H1 (cell line): ENCODE measurements at regions not wholly inside any gene's neighbourhood (a gene's known extent, or its start where the extent isn't known, plus 50 kb on each side); places are given as distances from the start of the nearest gene placed in this dataset.

Source experiments
- CTCF ChIA-PET: fragments of 300-600 bp; sonication (Branson Sonifier 250); formaldehyde crosslinking; loops from one replicate; lab custom pipeline; 2021; ENCODE audit not compliant: partially characterized antibody; lab: Charles Lee
- POLR2A ChIA-PET: fragments of 300-600 bp; sonication (Branson Sonifier 250); formaldehyde crosslinking; loops from one replicate; lab custom pipeline; 2021; ENCODE audit warnings: inconsistent platforms; ENCODE audit not compliant: partially characterized antibody; lab: Charles Lee
- DNase-seq, 2 experiments: peaks; one replicate each; pipeline versions ENCODE4 v3.0.0 to v3.0.0-alpha.2; 2010 to 2022; ENCODE audit warnings: low spot score in 2 of 2, low read depth in 1 of 2, mixed read lengths in 1 of 2
- FAIRE-seq: peaks from 2 replicates; lab custom pipeline; 2011; peaks lifted over from hg19 to GRCh38; lab: Jason Lieb, UNC
- H2AFZ ChIP-seq: 2 replicates; pipeline ENCODE4 v1.8.1; 2012; ENCODE audit warnings: low read length, inconsistent platforms
- H2AK5ac ChIP-seq: 2 replicates; pipeline ENCODE4 v1.6.1; 2013; ENCODE audit warnings: low read depth, low read length
- H2BK120ac ChIP-seq: replicated peaks from 2 replicates; pipeline ENCODE3; 2013; ENCODE audit warnings: low read depth, low read length, inconsistent platforms
- H2BK12ac ChIP-seq: 2 replicates; pipeline ENCODE4 v1.6.1; 2013; ENCODE audit warnings: low read depth, low read length
- H2BK15ac ChIP-seq: 2 replicates; pipeline ENCODE4 v1.6.1; 2013; ENCODE audit warnings: low read length
- H2BK20ac ChIP-seq: 2 replicates; pipeline ENCODE4 v1.6.1; 2013; ENCODE audit warnings: low read length
- H2BK5ac ChIP-seq: 2 replicates; pipeline ENCODE4 v1.6.1; 2013; ENCODE audit warnings: low read depth, low read length
- H3K14ac ChIP-seq: 2 replicates; pipeline ENCODE4 v1.6.1; 2013; ENCODE audit warnings: inconsistent platforms; ENCODE audit not compliant: insufficient read length
- H3K18ac ChIP-seq: 2 replicates; pipeline ENCODE4 v1.6.1; 2013; ENCODE audit warnings: low read length; ENCODE audit errors: extremely low read depth
- H3K23ac ChIP-seq: 2 replicates; pipeline ENCODE4 v1.6.1; 2013; ENCODE audit warnings: inconsistent platforms; ENCODE audit not compliant: insufficient read length
- H3K23me2 ChIP-seq: 2 replicates; pipeline ENCODE4 v1.6.1; 2013; ENCODE audit warnings: low read depth, low read length
- H3K27ac ChIP-seq: 2 replicates; pipeline ENCODE4 v1.6.1; 2011; ENCODE audit warnings: low read depth, low read length, inconsistent platforms
- H3K27me3 ChIP-seq, 4 experiments: replicated peaks in 1 of 4; 1 replicate in 1 of 4; 2 replicates in 3 of 4; pipeline versions ENCODE4 v1.6.1 to v1.8.1; 2011 to 2013; ENCODE audit warnings: low read length in 3 of 4, mild to moderate bottlenecking in 3 of 4, inconsistent platforms in 2 of 4, mixed read lengths in 2 of 4, moderate library complexity in 1 of 4; ENCODE audit not compliant: control insufficient read depth in 3 of 4, insufficient read depth in 3 of 4; ENCODE audit errors: extremely low read depth in 1 of 4
- H3K36me3 ChIP-seq, 4 experiments: 2 replicates each; pipeline versions ENCODE4 v1.6.1 to v1.8.1; 2011 to 2013; ENCODE audit warnings: mild to moderate bottlenecking in 4 of 4, low read length in 3 of 4, moderate library complexity in 2 of 4, control low read depth in 1 of 4, inconsistent platforms in 1 of 4; ENCODE audit not compliant: insufficient read depth in 4 of 4, control insufficient read depth in 2 of 4
- H3K4ac ChIP-seq: replicated peaks from 2 replicates; pipeline ENCODE3; 2013; ENCODE audit warnings: low read length, low read depth, mixed read lengths, inconsistent platforms; ENCODE audit not compliant: insufficient read length
- H3K4me1 ChIP-seq, 4 experiments: replicated peaks in 1 of 4; 1 replicate in 1 of 4; 2 replicates in 3 of 4; pipeline versions ENCODE4 v1.6.1 to v1.8.1; 2011 to 2013; ENCODE audit warnings: low read length in 3 of 4, inconsistent platforms in 2 of 4, mixed read lengths in 1 of 4; ENCODE audit not compliant: insufficient read depth in 4 of 4, control insufficient read depth in 3 of 4
- H3K4me2 ChIP-seq, 2 experiments: 2 replicates each; pipeline versions ENCODE4 v1.6.1 to v1.8.1; 2011 to 2013; ENCODE audit warnings: low read depth in 2 of 2, low read length in 2 of 2, control low read depth in 1 of 2, inconsistent platforms in 1 of 2, mild to moderate bottlenecking in 1 of 2; ENCODE audit not compliant: insufficient read depth in 1 of 2
- H3K4me3 ChIP-seq, 4 experiments: fragments of 200-600, 300-600 bp in 1 of 4; sonication (generic), shearing (Covaris generic), sonication (Bioruptor Twin) in 1 of 4; 2 replicates each; pipeline versions ENCODE4 v1.5.1 to v1.8.1; 2011 to 2016; ENCODE audit warnings: low read length in 4 of 4, low read depth in 3 of 4, control low read depth in 2 of 4, inconsistent platforms in 2 of 4, mild to moderate bottlenecking in 2 of 4, mixed read lengths in 1 of 4, moderate library complexity in 1 of 4; ENCODE audit not compliant: insufficient read depth in 2 of 4; ENCODE audit errors: extremely low read depth in 1 of 4
- H3K56ac ChIP-seq: replicated peaks from 2 replicates; pipeline ENCODE3; 2013; ENCODE audit warnings: low read depth, mild to moderate bottlenecking, mixed read lengths, low read length, inconsistent platforms; ENCODE audit not compliant: insufficient read length
- H3K79me1 ChIP-seq: 2 replicates; pipeline ENCODE4 v1.6.1; 2013; ENCODE audit warnings: low read depth, low read length, control low read depth
- H3K79me2 ChIP-seq, 2 experiments: 2 replicates each; pipeline versions ENCODE4 v1.6.1 to v1.8.1; 2012 to 2013; ENCODE audit warnings: low read length in 2 of 2, mild to moderate bottlenecking in 2 of 2, inconsistent platforms in 1 of 2; ENCODE audit not compliant: insufficient read depth in 2 of 2, control insufficient read depth in 1 of 2
- H3K9ac ChIP-seq, 4 experiments: replicated peaks in 1 of 4; 1 replicate in 1 of 4; 2 replicates in 3 of 4; pipeline versions ENCODE4 v1.6.1 to v1.8.1; 2011 to 2013; ENCODE audit warnings: low read depth in 3 of 4, low read length in 3 of 4, control low read depth in 2 of 4, mild to moderate bottlenecking in 2 of 4, moderate library complexity in 2 of 4, inconsistent platforms in 1 of 4; ENCODE audit errors: extremely low read depth in 1 of 4
- H3K9me3 ChIP-seq, 2 experiments: 2 replicates each; pipeline versions ENCODE4 v1.6.1 to v1.8.1; 2012 to 2013; ENCODE audit warnings: mild to moderate bottlenecking in 2 of 2, moderate library complexity in 2 of 2, control low read depth in 1 of 2, inconsistent platforms in 1 of 2, low read depth in 1 of 2, low read length in 1 of 2, mixed read lengths in 1 of 2; ENCODE audit not compliant: insufficient read depth in 2 of 2
- H4K20me1 ChIP-seq, 2 experiments: replicated peaks in 1 of 2; 2 replicates each; pipeline versions ENCODE3 to v1.8.1; 2011 to 2013; ENCODE audit warnings: inconsistent platforms in 2 of 2, low read length in 2 of 2, mild to moderate bottlenecking in 1 of 2; ENCODE audit not compliant: insufficient read depth in 2 of 2, control insufficient read depth in 1 of 2
- H4K5ac ChIP-seq: 2 replicates; pipeline ENCODE4 v1.6.1; 2013; ENCODE audit warnings: low read length, low read depth, mixed read lengths, inconsistent platforms; ENCODE audit not compliant: insufficient read length
- H4K8ac ChIP-seq: 2 replicates; pipeline ENCODE4 v1.8.0; 2013; ENCODE audit warnings: mild to moderate bottlenecking, moderate library complexity, low read length, inconsistent platforms; ENCODE audit not compliant: insufficient read depth; ENCODE audit errors: extremely low read depth
- H4K91ac ChIP-seq: replicated peaks from 2 replicates; pipeline ENCODE3; 2013; ENCODE audit warnings: low read length, mixed read lengths, inconsistent platforms; ENCODE audit not compliant: insufficient read length
- WGBS, 2 experiments: shearing (Covaris generic) in 1 of 2; methylation state at CpG; one replicate each; pipeline versions ENCODE4 v1.1.6 to v1.1.7; 2013 to 2015; ENCODE audit warnings: low lambda C conversion rate in 2 of 2, mixed read lengths in 2 of 2, inconsistent platforms in 1 of 2, low coverage in 1 of 2, missing lambda C conversion rate in 1 of 2; ENCODE audit not compliant: insufficient replicate concordance in 2 of 2, insufficient coverage in 1 of 2, insufficient read length in 1 of 2; ENCODE audit errors: extremely low coverage in 1 of 2, missing lambda C conversion rate in 1 of 2; 5-methylcytosine and 5-hydroxymethylcytosine counted together
- TF ChIP-seq, protein P1 (sequence below), 3 experiments: IDR thresholded peaks; 1 replicate in 2 of 3; 2 replicates in 1 of 3; pipeline versions ENCODE4 v1.5.1 to v1.6.1; 2011; ENCODE audit warnings: low read length in 3 of 3, mild to moderate bottlenecking in 3 of 3, inconsistent platforms in 2 of 3, low read depth in 1 of 3, moderate library complexity in 1 of 3; ENCODE audit not compliant: insufficient read depth in 1 of 3; ENCODE audit errors: control extremely low read depth in 1 of 3
- TF ChIP-seq, protein P2 (sequence below): IDR thresholded peaks from 2 replicates; pipeline ENCODE4 v1.6.1; 2012; ENCODE audit warnings: inconsistent platforms

DNA sequence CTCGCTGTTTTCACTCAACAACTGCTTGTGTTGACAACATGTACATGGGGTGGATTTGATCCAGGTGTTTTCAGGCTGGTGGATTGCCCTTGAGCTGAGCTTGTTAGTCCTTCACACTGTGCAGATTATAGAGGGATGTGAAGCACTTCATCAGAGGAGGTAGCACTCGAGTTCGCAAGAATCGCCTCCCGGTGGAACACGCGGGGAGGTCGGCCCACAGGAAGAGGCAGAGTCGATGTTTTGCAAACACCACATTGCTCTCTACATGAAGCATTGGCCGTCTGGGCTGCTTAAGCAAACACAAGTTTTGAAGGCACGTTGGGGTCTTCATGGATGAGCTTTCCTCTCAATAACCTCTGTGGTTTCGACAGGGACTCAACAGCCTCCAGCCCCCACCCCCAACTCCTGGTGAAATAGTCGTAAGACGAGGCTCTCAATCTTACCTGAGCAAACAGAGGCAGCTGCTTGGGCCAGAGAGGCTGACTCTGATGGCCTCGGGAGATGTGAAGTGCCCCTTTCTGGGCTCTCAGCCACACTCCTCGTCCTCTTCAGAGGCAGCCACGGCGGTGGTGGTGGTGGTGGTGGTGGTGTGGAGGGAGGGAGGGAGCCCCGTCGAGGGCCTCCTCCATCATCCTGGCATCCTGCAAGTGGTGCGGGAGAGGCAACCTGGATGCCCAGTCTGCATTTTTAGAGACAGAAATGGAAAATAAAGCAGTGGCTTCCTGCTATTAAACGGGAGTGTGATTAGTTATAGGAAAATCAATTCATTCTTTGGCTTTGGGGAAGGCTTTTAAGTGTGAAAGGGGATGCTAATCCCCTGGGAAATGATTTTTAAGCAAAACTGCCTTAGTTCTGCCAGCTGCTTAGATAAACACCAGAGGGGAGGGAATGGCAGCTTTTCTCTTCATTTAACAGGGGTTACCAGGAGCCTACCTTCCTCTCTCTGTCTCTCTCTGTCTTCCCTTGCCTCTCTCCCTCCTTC is 552.5 kb upstream of the EEF2KMT start:
- no peak overlapping the region for H3K27ac ChIP-seq
- FAIRE-seq: peak; percentile 52
- no peaks in the 10 kb centered on the region for H3K9me3 ChIP-seq
- no peaks in the 10 kb centered on the region for H4K20me1 ChIP-seq
- no peak overlapping the region for H3K18ac ChIP-seq
- H2BK5ac ChIP-seq: no peak overlapping the region
- H3K4me3 ChIP-seq: no peak overlapping the region
- no peak overlapping the region for H2BK120ac ChIP-seq
- no peak overlapping the region for H2AK5ac ChIP-seq
- ChIA-PET CTCF (interaction anchor here (1.1 to 1.9 kb wide), 3 partner anchors 16 to 25 kb away, joined by 3 to 8 read pairs (median 4); no protein-coding TSS in a partner anchor), POLR2A (no interaction called here)
- H3K9ac ChIP-seq: no peak overlapping the region
- H4K91ac ChIP-seq: no peak overlapping the region
- WGBS, 2 experiments: 76% methylated on average over 22 of the region's 22 CpGs; no CpG with 5 or more reads in 1 of the 2 experiments
- H4K8ac ChIP-seq: no peak overlapping the region
- H2BK12ac ChIP-seq: no peak overlapping the region
- H2BK20ac ChIP-seq: no peak overlapping the region
- no peak for DNase-seq
- no peaks in the 10 kb centered on the region for H3K23me2 ChIP-seq
- H3K79me1 ChIP-seq: no peaks in the 10 kb centered on the region
- no peak overlapping the region for H3K23ac ChIP-seq
- H3K4ac ChIP-seq: no peak overlapping the region
- no peak overlapping the region for H3K4me2 ChIP-seq
- no peak overlapping the region for H3K14ac ChIP-seq
- no peak overlapping the region for H3K56ac ChIP-seq
- H2AFZ ChIP-seq: no peak overlapping the region
- H3K36me3 ChIP-seq: no peaks in the 10 kb centered on the region
- peaks cover 0 to 5% (median 2%) of the 10 kb centered on the region in 4 experiments; a peak in 3 of 7 replicates for H3K4me1 ChIP-seq
- TF ChIP-seq, protein P1, sequence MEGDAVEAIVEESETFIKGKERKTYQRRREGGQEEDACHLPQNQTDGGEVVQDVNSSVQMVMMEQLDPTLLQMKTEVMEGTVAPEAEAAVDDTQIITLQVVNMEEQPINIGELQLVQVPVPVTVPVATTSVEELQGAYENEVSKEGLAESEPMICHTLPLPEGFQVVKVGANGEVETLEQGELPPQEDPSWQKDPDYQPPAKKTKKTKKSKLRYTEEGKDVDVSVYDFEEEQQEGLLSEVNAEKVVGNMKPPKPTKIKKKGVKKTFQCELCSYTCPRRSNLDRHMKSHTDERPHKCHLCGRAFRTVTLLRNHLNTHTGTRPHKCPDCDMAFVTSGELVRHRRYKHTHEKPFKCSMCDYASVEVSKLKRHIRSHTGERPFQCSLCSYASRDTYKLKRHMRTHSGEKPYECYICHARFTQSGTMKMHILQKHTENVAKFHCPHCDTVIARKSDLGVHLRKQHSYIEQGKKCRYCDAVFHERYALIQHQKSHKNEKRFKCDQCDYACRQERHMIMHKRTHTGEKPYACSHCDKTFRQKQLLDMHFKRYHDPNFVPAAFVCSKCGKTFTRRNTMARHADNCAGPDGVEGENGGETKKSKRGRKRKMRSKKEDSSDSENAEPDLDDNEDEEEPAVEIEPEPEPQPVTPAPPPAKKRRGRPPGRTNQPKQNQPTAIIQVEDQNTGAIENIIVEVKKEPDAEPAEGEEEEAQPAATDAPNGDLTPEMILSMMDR (IDR thresholded peaks at IDR 0.05; ENCODE audit: control extremely low read depth in 1 of 3, insufficient read depth in 1 of 3, low read depth in 1 of 3, low read length in 3 of 3): peak in 1 of 3 experiments; percentile 11; a peak in 1 of 4 replicates
- TF ChIP-seq, protein P2, sequence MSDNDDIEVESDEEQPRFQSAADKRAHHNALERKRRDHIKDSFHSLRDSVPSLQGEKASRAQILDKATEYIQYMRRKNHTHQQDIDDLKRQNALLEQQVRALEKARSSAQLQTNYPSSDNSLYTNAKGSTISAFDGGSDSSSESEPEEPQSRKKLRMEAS: no peak
- no peaks in the 10 kb centered on the region for H3K27me3 ChIP-seq
- no peak overlapping the region for H2BK15ac ChIP-seq
- H4K5ac ChIP-seq: no peak overlapping the region
- H3K79me2 ChIP-seq: no peaks in the 10 kb centered on the region
